8988T (cell line): ENCODE measurements at regions not wholly inside any gene's neighbourhood (a gene's known extent, or its start where the extent isn't known, plus 50 kb on each side); places are given as distances from the start of the nearest gene placed in this dataset.
"Not testable (repeated sequence)": the region's sequence is repeated elsewhere in the genome, so short reads cannot be mapped to it uniquely, and the experiment has no call there.

Experiments used
- DNase-seq: peaks from one replicate; pipeline ENCODE4 v3.0.0; 2011

GRCh38 chr10:36425131-36425797 is 700.1 kb upstream of the ANKRD30A start:
- no peak for DNase-seq

- no peak for DNase-seq
Observed at GRCh38 chr10:36424502-36424901, 700.9 kb upstream of the ANKRD30A start.

- DNase-seq = no peak
Observed at GRCh38 chr10:36423821-36424248, 701.6 kb upstream of the ANKRD30A start.

GRCh38 chr10:36421992-36422391 is 703.4 kb upstream of the ANKRD30A start:
- DNase-seq = no peak

GRCh38 chr10:36416513-36416912 is 708.9 kb upstream of the ANKRD30A start:
- DNase-seq = no peak

GRCh38 chr10:36412942-36413341 is 712.5 kb upstream of the ANKRD30A start:
- DNase-seq = no peak

GRCh38 chr10:36400238-36400637 is 725.2 kb upstream of the ANKRD30A start:
- DNase-seq = not testable (repeated sequence)

GRCh38 chr10:36393801-36394200 is 731.6 kb upstream of the ANKRD30A start:
- no peak for DNase-seq

- DNase-seq = no peak
Observed at GRCh38 chr10:36391405-36391804, 734.0 kb upstream of the ANKRD30A start.

GRCh38 chr10:36390221-36390620 is 735.2 kb upstream of the ANKRD30A start:
- no peak for DNase-seq

- DNase-seq = no peak
Observed at GRCh38 chr10:36388166-36388565, 737.2 kb upstream of the ANKRD30A start.

GRCh38 chr10:36385693-36386092 is 739.7 kb upstream of the ANKRD30A start:
- DNase-seq = no peak

- no peak for DNase-seq
Observed at GRCh38 chr10:36383349-36383748, 741.3 kb upstream of the FZD8 start.

GRCh38 chr10:36381748-36382147 is 739.7 kb upstream of the FZD8 start:
- DNase-seq = no peak

- no peak for DNase-seq
Observed at GRCh38 chr10:36380538-36380937, 738.4 kb upstream of the FZD8 start.

GRCh38 chr10:36375107-36375506 is 733.0 kb upstream of the FZD8 start:
- DNase-seq = no peak

GRCh38 chr10:36373424-36374096 is 731.5 kb upstream of the FZD8 start:
- DNase-seq = no peak

GRCh38 chr10:36367362-36367761 is 725.3 kb upstream of the FZD8 start:
- no peak for DNase-seq

GRCh38 chr10:36366843-36367242 is 724.7 kb upstream of the FZD8 start:
- no peak for DNase-seq

- DNase-seq = no peak
Observed at GRCh38 chr10:36366065-36366464, 724.0 kb upstream of the FZD8 start.

GRCh38 chr10:36362257-36362656 is 720.2 kb upstream of the FZD8 start:
- DNase-seq = no peak

GRCh38 chr10:36358736-36359135 is 716.6 kb upstream of the FZD8 start:
- no peak for DNase-seq

GRCh38 chr10:36354633-36355032 is 712.5 kb upstream of the FZD8 start:
- no peak for DNase-seq

GRCh38 chr10:36351159-36351558 is 709.1 kb upstream of the FZD8 start:
- DNase-seq = no peak
